Astrocyte (in vitro differentiated cells and primary cell): ENCODE measurements at regions not wholly inside any gene's neighbourhood (a gene's known extent, or its start where the extent isn't known, plus 50 kb on each side); places are given as distances from the start of the nearest gene placed in this dataset.
A peak's percentile ranks its signal among the peaks of the same experiment; 100 is the strongest.

Experiments used
- DNase-seq: peaks from one replicate; pipeline ENCODE4 v3.0.0-alpha.2; 2010; ENCODE audit warnings: low read depth
- FAIRE-seq: peaks from 2 replicates; lab custom pipeline; 2011; peaks lifted over from hg19 to GRCh38; lab: Jason Lieb, UNC
- H2AFZ ChIP-seq: 2 replicates; pipeline ENCODE4 v1.6.0; 2012; ENCODE audit warnings: low read depth, low read length, inconsistent platforms
- H3K27ac ChIP-seq: 2 replicates; pipeline ENCODE4 v1.5.1; 2011; ENCODE audit warnings: low read depth, low read length, inconsistent platforms
- H3K27me3 ChIP-seq: 2 replicates; pipeline ENCODE4 v1.6.0; 2011; ENCODE audit warnings: low read length, inconsistent platforms; ENCODE audit not compliant: insufficient read depth
- H3K36me3 ChIP-seq: 2 replicates; pipeline ENCODE4 v1.5.1; 2011; ENCODE audit warnings: low read length, inconsistent platforms; ENCODE audit not compliant: insufficient read depth
- H3K4me1 ChIP-seq: 2 replicates; pipeline ENCODE4 v1.5.1; 2011; ENCODE audit warnings: low read length, inconsistent platforms; ENCODE audit not compliant: insufficient read depth
- H3K4me2 ChIP-seq: 2 replicates; pipeline ENCODE4 v1.6.0; 2012; ENCODE audit warnings: low read length, inconsistent platforms
- H3K4me3 ChIP-seq: 2 replicates; pipeline ENCODE4 v1.5.1; 2011; ENCODE audit warnings: low read depth, mild to moderate bottlenecking, low read length, inconsistent platforms; ENCODE audit not compliant: insufficient read depth
- H3K79me2 ChIP-seq: 2 replicates; pipeline ENCODE4 v1.6.0; 2012; ENCODE audit warnings: mild to moderate bottlenecking, low read length, inconsistent platforms; ENCODE audit not compliant: insufficient read depth
- H3K9ac ChIP-seq: 2 replicates; pipeline ENCODE4 v1.6.0; 2012; ENCODE audit warnings: mild to moderate bottlenecking, low read length, inconsistent platforms
- H3K9me3 ChIP-seq: 2 replicates; pipeline ENCODE4 v1.5.1; 2012; ENCODE audit warnings: low read depth, mild to moderate bottlenecking, low read length, inconsistent platforms; ENCODE audit not compliant: insufficient read depth
- H4K20me1 ChIP-seq: 2 replicates; pipeline ENCODE4 v1.6.0; 2012; ENCODE audit warnings: low read length, inconsistent platforms; ENCODE audit not compliant: insufficient read depth
- H3K27ac Mint-ChIP-seq: one replicate; pipeline ENCODE4 v1.8.0; 2021; ENCODE audit warnings: mild to moderate bottlenecking, mixed read lengths; ENCODE audit not compliant: unreplicated experiment
- H3K27me3 Mint-ChIP-seq: one replicate; pipeline ENCODE4 v1.8.0; 2021; ENCODE audit warnings: low read depth, mixed read lengths; ENCODE audit not compliant: unreplicated experiment
- H3K36me3 Mint-ChIP-seq: one replicate; pipeline ENCODE4 v1.8.0; 2021; ENCODE audit warnings: low read depth, mixed read lengths; ENCODE audit not compliant: unreplicated experiment
- H3K4me1 Mint-ChIP-seq: one replicate; pipeline ENCODE4 v1.8.0; 2021; ENCODE audit warnings: low read depth, mixed read lengths; ENCODE audit not compliant: unreplicated experiment
- H3K4me3 Mint-ChIP-seq: one replicate; pipeline ENCODE4 v1.8.0; 2021; ENCODE audit warnings: mild to moderate bottlenecking, moderate library complexity, mixed read lengths; ENCODE audit not compliant: unreplicated experiment
- H3K9me3 Mint-ChIP-seq: one replicate; pipeline ENCODE4 v1.8.0; 2021; ENCODE audit warnings: mild to moderate bottlenecking, mixed read lengths; ENCODE audit not compliant: unreplicated experiment
- CTCF ChIP-seq: IDR thresholded peaks from 2 replicates; pipeline ENCODE4 v1.5.1; 2011; ENCODE audit warnings: low read depth, mild to moderate bottlenecking, inconsistent platforms, low read length, moderate library complexity; ENCODE audit not compliant: insufficient read depth
- EZH2 ChIP-seq: IDR thresholded peaks from 2 replicates; pipeline ENCODE4 v1.6.1; 2012; ENCODE audit warnings: mild to moderate bottlenecking, low read length, inconsistent platforms; ENCODE audit not compliant: insufficient read depth

- no peak overlapping the region for H3K4me3 ChIP-seq
- no peak overlapping the region for H3K9ac ChIP-seq
- Mint-ChIP-seq H3K4me3 (no peak overlapping the region), H3K36me3 (no peaks in the 10 kb centered on the region), H3K4me1 (peaks cover 20% of the 10 kb centered on the region), H3K27ac (peak overlapping the region; percentile 80), H3K27me3 (peaks cover 6% of the 10 kb centered on the region), H3K9me3 (peaks cover 7% of the 10 kb centered on the region)
- H3K36me3 ChIP-seq = no peaks in the 10 kb centered on the region
- TF ChIP-seq CTCF = no peak
- no peak for TF ChIP-seq EZH2
- H2AFZ ChIP-seq = no peak overlapping the region
- no peaks in the 10 kb centered on the region for H4K20me1 ChIP-seq
- no peak overlapping the region for H3K27ac ChIP-seq
- H3K9me3 ChIP-seq = no peaks in the 10 kb centered on the region
- no peak overlapping the region for H3K4me2 ChIP-seq
- DNase-seq = no peak
- no peaks in the 10 kb centered on the region for H3K79me2 ChIP-seq
- H3K27me3 ChIP-seq = no peaks in the 10 kb centered on the region
- no peaks in the 10 kb centered on the region for H3K4me1 ChIP-seq
- no peak for FAIRE-seq
These were observed 123.1 kb downstream of the DMRT2 start for GRCh38 chr9:1173211-1173610.

GRCh38 chr9:1173993-1174392 is 123.8 kb downstream of the DMRT2 start:
- Histone ChIP-seq H3K36me3 (no peaks in the 10 kb centered on the region), H3K4me2 (no peak overlapping the region), H2AFZ (no peak overlapping the region), H3K27me3 (no peaks in the 10 kb centered on the region), H3K4me1 (no peaks in the 10 kb centered on the region), H3K4me3 (no peak overlapping the region), H3K9me3 (no peaks in the 10 kb centered on the region), H3K9ac (no peak overlapping the region), H3K79me2 (no peaks in the 10 kb centered on the region), H3K27ac (no peak overlapping the region), H4K20me1 (no peaks in the 10 kb centered on the region)
- Mint-ChIP-seq H3K4me1 (peaks cover 22% of the 10 kb centered on the region), H3K36me3 (no peaks in the 10 kb centered on the region), H3K27ac (peak overlapping the region; percentile 80), H3K9me3 (peaks cover 5% of the 10 kb centered on the region), H3K4me3 (no peak overlapping the region), H3K27me3 (peaks cover 6% of the 10 kb centered on the region)
- DNase-seq (no peak), FAIRE-seq (no peak)
- TF ChIP-seq EZH2 (no peak), CTCF (no peak)

- H4K20me1 ChIP-seq = no peaks in the 10 kb centered on the region
- H3K4me2 ChIP-seq = no peak overlapping the region
- no peaks in the 10 kb centered on the region for H3K4me1 ChIP-seq
- H3K4me1 Mint-ChIP-seq = peaks cover 5% of the 10 kb centered on the region
- no peaks in the 10 kb centered on the region for H3K36me3 ChIP-seq
- no peak overlapping the region for H3K27ac ChIP-seq
- no peak for TF ChIP-seq CTCF
- TF ChIP-seq EZH2 = no peak
- H2AFZ ChIP-seq = no peak overlapping the region
- no peaks in the 10 kb centered on the region for H3K9me3 ChIP-seq
- FAIRE-seq (no peak), DNase-seq (no peak)
- H3K9me3 Mint-ChIP-seq = peaks cover 3% of the 10 kb centered on the region
- H3K79me2 ChIP-seq = no peaks in the 10 kb centered on the region
- no peaks in the 10 kb centered on the region for H3K27me3 ChIP-seq
- peaks cover 7% of the 10 kb centered on the region for H3K27me3 Mint-ChIP-seq
- no peak overlapping the region for H3K4me3 Mint-ChIP-seq
- H3K36me3 Mint-ChIP-seq = no peaks in the 10 kb centered on the region
- no peak overlapping the region for H3K9ac ChIP-seq
- no peak overlapping the region for H3K4me3 ChIP-seq
- no peak overlapping the region for H3K27ac Mint-ChIP-seq
These were observed 129.2 kb downstream of the DMRT2 start for GRCh38 chr9:1179366-1179765.
